Erythroblast (primary cell): ENCODE measurements at regions not wholly inside any gene's neighbourhood (a gene's known extent, or its start where the extent isn't known, plus 50 kb on each side); places are given as distances from the start of the nearest gene placed in this dataset.

Experiments used
- GATA1 ChIP-seq: IDR thresholded peaks from 2 replicates; pipeline ENCODE4 v1.6.1; 2011; ENCODE audit warnings: low read depth, mild to moderate bottlenecking, control low read depth, low read length, moderate library complexity
- POLR2A ChIP-seq: IDR thresholded peaks from 2 replicates; pipeline ENCODE4 v1.6.1; 2011; ENCODE audit warnings: mild to moderate bottlenecking, low read length

DNA sequence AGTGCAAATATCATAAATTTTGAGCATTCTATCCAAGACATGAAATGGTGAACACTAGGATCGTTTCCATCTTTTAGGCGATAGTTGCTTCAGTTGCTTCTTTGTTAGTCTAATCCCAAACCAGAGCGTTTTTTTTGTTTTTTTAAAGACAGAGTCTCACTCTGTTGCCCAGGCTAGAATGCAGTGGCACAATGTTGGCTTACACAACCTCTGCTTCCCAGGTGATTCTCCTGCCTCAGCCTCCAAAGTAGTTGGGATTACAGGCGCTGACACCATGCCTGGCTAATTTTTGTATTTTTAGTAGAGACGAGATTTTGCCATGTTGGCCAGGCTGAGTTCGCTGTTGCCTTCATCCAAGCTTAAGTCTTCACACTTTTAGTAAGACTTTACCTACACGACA is 265.3 kb downstream of the SHQ1 start:
- no peak for TF ChIP-seq POLR2A
- no peak for TF ChIP-seq GATA1
